Central memory CD8-positive, alpha-beta T cell (primary cell): ENCODE measurements at regions not wholly inside any gene's neighbourhood (a gene's known extent, or its start where the extent isn't known, plus 50 kb on each side); places are given as distances from the start of the nearest gene placed in this dataset.
"Not testable (repeated sequence)": the region's sequence is repeated elsewhere in the genome, so short reads cannot be mapped to it uniquely, and the experiment has no call there.

Source experiments
- ATAC-seq: fragments of 150-1000 bp; cut with Tn5 transposase; replicated peaks from 2 replicates; pipeline ENCODE4 v1.10.0; 2022; ENCODE audit warnings: mild to moderate bottlenecking, moderate FRiP score, moderate number of reproducible peaks; ENCODE audit not compliant: poor library complexity, severe bottlenecking; ENCODE audit errors: extremely low read depth
- DNase-seq, 2 donors: peaks; one replicate each; pipeline ENCODE4 v3.0.0; 2021; ENCODE audit warnings: low spot score in 2 of 2
- H3K27ac Mint-ChIP-seq: one replicate; pipeline ENCODE4 v1.8.0; 2022; ENCODE audit warnings: low read depth, mild to moderate bottlenecking, moderate library complexity, mixed read lengths
- H3K27me3 Mint-ChIP-seq: one replicate; pipeline ENCODE4 v1.8.0; 2022; ENCODE audit warnings: mixed read lengths
- H3K36me3 Mint-ChIP-seq: one replicate; pipeline ENCODE4 v1.8.0; 2022; ENCODE audit warnings: mild to moderate bottlenecking, moderate library complexity, mixed read lengths; ENCODE audit not compliant: insufficient read depth
- H3K4me1 Mint-ChIP-seq: one replicate; pipeline ENCODE4 v1.8.0; 2022; ENCODE audit warnings: mixed read lengths
- H3K4me3 Mint-ChIP-seq: one replicate; pipeline ENCODE4 v1.8.0; 2022; ENCODE audit warnings: mild to moderate bottlenecking, moderate library complexity, mixed read lengths
- H3K9me3 Mint-ChIP-seq: one replicate; pipeline ENCODE4 v1.8.0; 2022; ENCODE audit warnings: mixed read lengths

- ATAC-seq: no peak
- DNase-seq: no peak
- no peak overlapping the region for H3K27ac Mint-ChIP-seq
- H3K36me3 Mint-ChIP-seq: no peaks in the 10 kb centered on the region
- H3K4me1 Mint-ChIP-seq: no peaks in the 10 kb centered on the region
- no peaks in the 10 kb centered on the region for H3K9me3 Mint-ChIP-seq
- H3K4me3 Mint-ChIP-seq: no peak overlapping the region
- H3K27me3 Mint-ChIP-seq: peaks cover 27% of the 10 kb centered on the region
Observed at GRCh38 chr6:119834418-119834817, 484.9 kb upstream of the MAN1A1 start.

GRCh38 chr6:119832411-119832810, 482.9 kb upstream of the MAN1A1 start:
- H3K4me3 Mint-ChIP-seq: no peak overlapping the region
- peaks cover 28% of the 10 kb centered on the region for H3K27me3 Mint-ChIP-seq
- H3K36me3 Mint-ChIP-seq: no peaks in the 10 kb centered on the region
- no peaks in the 10 kb centered on the region for H3K4me1 Mint-ChIP-seq
- no peaks in the 10 kb centered on the region for H3K9me3 Mint-ChIP-seq
- DNase-seq: no peak
- no peak for ATAC-seq
- no peak overlapping the region for H3K27ac Mint-ChIP-seq

- Mint-ChIP-seq H3K9me3 (no peaks in the 10 kb centered on the region), H3K36me3 (peaks cover 2% of the 10 kb centered on the region), H3K4me3 (no peak overlapping the region), H3K27me3 (peaks cover 28% of the 10 kb centered on the region), H3K4me1 (no peaks in the 10 kb centered on the region), H3K27ac (no peak overlapping the region)
- no peak for ATAC-seq
- no peak for DNase-seq
Observed at GRCh38 chr6:119830494-119831295, 481.1 kb upstream of the MAN1A1 start.

GRCh38 chr6:119830069-119830468, 480.5 kb upstream of the MAN1A1 start:
- ATAC-seq (no peak), DNase-seq (no peak)
- peaks cover 28% of the 10 kb centered on the region for H3K27me3 Mint-ChIP-seq
- H3K4me1 Mint-ChIP-seq: no peaks in the 10 kb centered on the region
- no peak overlapping the region for H3K27ac Mint-ChIP-seq
- no peaks in the 10 kb centered on the region for H3K9me3 Mint-ChIP-seq
- peaks cover 2% of the 10 kb centered on the region for H3K36me3 Mint-ChIP-seq
- no peak overlapping the region for H3K4me3 Mint-ChIP-seq

- DNase-seq, H3K4me3 Mint-ChIP-seq, ATAC-seq, H3K27ac Mint-ChIP-seq, H3K36me3 Mint-ChIP-seq, H3K4me1 Mint-ChIP-seq, H3K9me3 Mint-ChIP-seq: not testable (repeated sequence)
- H3K27me3 Mint-ChIP-seq: peaks cover 28% of the 10 kb centered on the region
Observed at GRCh38 chr6:119829499-119829898, 479.9 kb upstream of the MAN1A1 start.

- Mint-ChIP-seq H3K4me1 (no peaks in the 10 kb centered on the region), H3K36me3 (peaks cover 2% of the 10 kb centered on the region), H3K27me3 (peaks cover 28% of the 10 kb centered on the region), H3K4me3 (no peak overlapping the region), H3K27ac (no peak overlapping the region), H3K9me3 (no peaks in the 10 kb centered on the region)
- ATAC-seq (no peak), DNase-seq (no peak)
Observed at GRCh38 chr6:119829006-119829405, 479.4 kb upstream of the MAN1A1 start.

GRCh38 chr6:119821380-119821779, 471.8 kb upstream of the MAN1A1 start:
- ATAC-seq (no peak), DNase-seq (no peak)
- no peak overlapping the region for H3K4me3 Mint-ChIP-seq
- no peaks in the 10 kb centered on the region for H3K9me3 Mint-ChIP-seq
- H3K27me3 Mint-ChIP-seq: no peaks in the 10 kb centered on the region
- H3K27ac Mint-ChIP-seq: no peak overlapping the region
- no peaks in the 10 kb centered on the region for H3K4me1 Mint-ChIP-seq
- no peaks in the 10 kb centered on the region for H3K36me3 Mint-ChIP-seq

GRCh38 chr6:119818876-119819275, 469.3 kb upstream of the MAN1A1 start:
- no peak overlapping the region for H3K4me3 Mint-ChIP-seq
- no peaks in the 10 kb centered on the region for H3K4me1 Mint-ChIP-seq
- no peak overlapping the region for H3K27ac Mint-ChIP-seq
- H3K27me3 Mint-ChIP-seq: no peaks in the 10 kb centered on the region
- no peaks in the 10 kb centered on the region for H3K9me3 Mint-ChIP-seq
- DNase-seq (no peak), ATAC-seq (no peak)
- no peaks in the 10 kb centered on the region for H3K36me3 Mint-ChIP-seq

GRCh38 chr6:119814609-119815400, 465.2 kb upstream of the MAN1A1 start:
- ATAC-seq (no peak), DNase-seq (no peak)
- Mint-ChIP-seq H3K27me3 (no peaks in the 10 kb centered on the region), H3K27ac (no peak overlapping the region), H3K4me1 (no peaks in the 10 kb centered on the region), H3K36me3 (no peaks in the 10 kb centered on the region), H3K4me3 (no peak overlapping the region), H3K9me3 (no peaks in the 10 kb centered on the region)

- H3K9me3 Mint-ChIP-seq: no peaks in the 10 kb centered on the region
Observed at GRCh38 chr6:119802464-119802863, 452.9 kb upstream of the MAN1A1 start.

GRCh38 chr6:119801056-119801455, 451.5 kb upstream of the MAN1A1 start:
- no peak for DNase-seq
- no peaks in the 10 kb centered on the region for H3K9me3 Mint-ChIP-seq
- ATAC-seq: no peak
- H3K36me3 Mint-ChIP-seq: no peaks in the 10 kb centered on the region
- H3K27me3 Mint-ChIP-seq: no peaks in the 10 kb centered on the region
- H3K4me3 Mint-ChIP-seq: no peak overlapping the region
- H3K4me1 Mint-ChIP-seq: no peaks in the 10 kb centered on the region
- no peak overlapping the region for H3K27ac Mint-ChIP-seq

More at GRCh38 chr6:119802464-119802863, 452.9 kb upstream of the MAN1A1 start:
- Mint-ChIP-seq H3K36me3 (no peaks in the 10 kb centered on the region), H3K27me3 (no peaks in the 10 kb centered on the region), H3K4me1 (no peaks in the 10 kb centered on the region), H3K27ac (no peak overlapping the region), H3K4me3 (no peak overlapping the region)
- ATAC-seq: no peak
- DNase-seq: no peak

- no peak overlapping the region for H3K4me3 Mint-ChIP-seq
- H3K4me1 Mint-ChIP-seq: no peaks in the 10 kb centered on the region
- no peak overlapping the region for H3K27ac Mint-ChIP-seq
- no peaks in the 10 kb centered on the region for H3K27me3 Mint-ChIP-seq
- no peaks in the 10 kb centered on the region for H3K9me3 Mint-ChIP-seq
- no peak for ATAC-seq
- no peak for DNase-seq
- no peaks in the 10 kb centered on the region for H3K36me3 Mint-ChIP-seq
Observed at GRCh38 chr6:119800526-119800925, 451.0 kb upstream of the MAN1A1 start.
